Sciatic nerve (tissue), 2 donors: ENCODE measurements at regions not wholly inside any gene's neighbourhood (a gene's known extent, or its start where the extent isn't known, plus 50 kb on each side); places are given as distances from the start of the nearest gene placed in this dataset.

ENCODE experiments used
- ATAC-seq: fragments of 200-7000 bp; cut with Tn5 transposase; one replicate; pipeline ENCODE4 v1.9.1; 2020; ENCODE audit warnings: mild to moderate bottlenecking, moderate library complexity
- DNase-seq: peaks from one replicate; pipeline ENCODE4 v3.0.0-alpha.2; 2020; ENCODE audit warnings: low spot score
- intact Hi-C: fragments of 100-400 bp; cut with DNase I; formaldehyde crosslinking; loops from one replicate; pipeline ENCODE4 v1.14.2; 2022
- donor health status: DM: no; HTN: no; CAD: no.
- donor health status: DM: no; HTN: no; CAD: no.

GRCh38 chr4:24476282-24476681, 108.1 kb downstream of the DHX15 start:
- intact Hi-C loops, result no loop called here
- DNase-seq, result no peak
- no peak for ATAC-seq

GRCh38 chr4:24475756-24476155, 108.6 kb downstream of the DHX15 start:
- no peak for ATAC-seq
- intact Hi-C loops, result no loop called here
- no peak for DNase-seq

DNA sequence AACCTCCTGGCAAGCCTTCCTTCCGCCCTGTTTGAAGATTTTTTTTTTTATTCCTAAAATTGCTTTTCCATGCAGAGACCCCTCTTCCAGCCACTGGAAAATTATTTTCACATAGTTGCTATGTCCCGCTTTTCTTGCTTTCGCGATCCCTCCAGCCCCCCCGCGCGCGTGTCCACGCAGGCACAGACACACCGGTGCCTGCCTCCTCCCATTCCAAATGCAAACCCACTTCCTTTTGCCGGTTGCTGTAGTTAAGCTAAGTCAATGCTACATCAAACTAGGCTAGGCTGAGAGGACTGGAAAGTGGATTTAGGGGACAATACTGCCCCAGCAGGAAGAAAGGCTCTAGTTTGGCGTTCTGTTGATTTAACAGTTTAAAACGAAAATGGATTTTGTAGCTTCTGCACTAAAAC, 111.0 kb downstream of the DHX15 start:
- intact Hi-C loops, result no loop called here
- DNase-seq, result peak; percentile 67

DNA sequence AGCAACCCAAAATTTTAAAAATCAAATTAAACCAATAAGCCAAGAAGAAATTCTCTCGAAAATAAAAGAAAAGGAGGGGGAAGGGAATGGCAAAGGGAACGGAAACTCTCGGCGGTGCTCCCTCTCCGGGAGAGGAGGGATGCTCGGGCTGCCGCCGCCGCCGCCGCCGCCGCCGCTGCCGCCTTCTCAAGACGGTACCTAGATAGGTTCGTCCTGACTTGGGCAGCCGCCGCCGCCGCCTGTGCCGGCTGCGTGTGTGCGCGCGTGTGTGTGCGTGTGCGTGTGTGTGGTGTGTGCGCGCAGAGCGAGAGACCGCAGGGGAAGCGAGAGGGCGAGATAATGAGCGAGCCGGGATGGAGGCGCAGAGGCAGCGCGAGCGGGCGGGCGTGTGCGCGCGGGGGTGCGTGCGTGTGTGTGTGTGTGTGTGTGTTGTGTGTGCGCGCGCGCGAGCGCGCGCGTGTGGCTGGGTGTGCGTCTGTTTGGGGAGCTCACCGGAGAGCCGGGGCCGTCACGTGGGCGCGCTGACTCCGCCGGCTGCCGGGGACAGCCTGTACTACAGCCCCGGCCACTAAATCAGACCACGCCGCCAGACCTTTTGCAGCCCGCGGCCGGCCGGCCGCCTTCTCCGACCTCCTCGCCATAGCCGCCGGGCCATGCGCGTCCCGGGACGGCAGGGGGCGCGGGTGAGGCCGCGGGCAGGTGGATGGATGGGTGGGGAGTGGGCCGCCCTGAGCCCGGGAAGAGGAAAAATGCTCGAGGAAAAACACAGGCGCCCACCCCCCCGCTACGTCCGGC, 111.6 kb downstream of the DHX15 start:
- DNase-seq (peak; percentile 89), ATAC-seq (peak; percentile 93)
- intact Hi-C loops, result no loop called here

More for the DNA sequence above, 111.0 kb downstream of the DHX15 start:
- peak; percentile 27 for ATAC-seq

- ATAC-seq, result no peak
- no peak for DNase-seq
- intact Hi-C loops, result no loop called here
Measured at GRCh38 chr4:24472161-24472510, 112.2 kb downstream of the DHX15 start.

GRCh38 chr4:24471486-24472160, 112.7 kb downstream of the DHX15 start:
- peak; percentile 2 for ATAC-seq
- intact Hi-C loops, result no loop called here
- DNase-seq, result peak; percentile 66

- DNase-seq (peak; percentile 73), ATAC-seq (peak; percentile 48)
- intact Hi-C loops, result no loop called here
Measured at GRCh38 chr4:24470666-24471485, 113.5 kb downstream of the DHX15 start.

DNA sequence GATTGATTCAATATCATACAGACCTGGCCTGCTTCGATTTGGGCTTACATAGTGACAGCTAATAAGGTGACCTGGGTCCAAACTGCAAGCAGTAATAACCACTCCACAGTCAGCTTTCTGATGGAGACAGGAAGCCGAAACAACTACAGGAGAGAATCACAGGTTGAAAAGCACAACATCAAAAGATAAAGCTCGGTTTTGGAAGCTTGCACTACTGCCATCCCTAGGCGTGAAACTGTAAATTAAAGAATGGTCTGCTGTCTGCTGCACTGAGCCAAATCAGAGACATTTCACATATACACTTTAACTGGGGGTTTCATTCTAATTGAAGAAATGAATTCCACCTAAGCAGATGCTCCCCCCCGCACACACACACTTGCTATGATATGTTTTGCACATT, 116.3 kb downstream of the DHX15 start:
- DNase-seq, result no peak
- intact Hi-C loops, result no loop called here
- ATAC-seq, result no peak

- ATAC-seq (no peak), DNase-seq (no peak)
- intact Hi-C loops, result no loop called here
Measured at GRCh38 chr4:24464566-24464965, 119.8 kb downstream of the DHX15 start.

GRCh38 chr4:24456431-24456830, 127.9 kb downstream of the DHX15 start:
- intact Hi-C loops, result no loop called here
- DNase-seq (no peak), ATAC-seq (no peak)

DNA sequence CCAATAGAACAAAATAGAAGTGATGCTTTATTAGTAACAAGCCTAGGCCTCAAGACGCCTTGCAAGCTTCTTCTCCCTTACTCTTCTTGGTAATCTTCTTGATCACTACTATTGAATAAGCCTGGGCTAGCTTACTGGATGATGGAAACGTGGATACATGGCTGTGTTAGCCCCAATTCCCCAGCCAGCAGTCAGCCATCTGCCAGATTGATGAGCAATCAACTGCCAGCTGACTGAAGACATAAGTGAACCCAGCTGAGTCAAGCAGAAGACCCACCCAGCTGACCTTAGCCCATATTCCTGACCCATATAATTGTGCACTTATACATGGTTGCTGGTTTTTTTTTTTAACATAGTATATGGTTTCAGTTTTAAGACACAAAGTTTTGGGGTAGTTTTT, 130.4 kb downstream of the DHX15 start:
- intact Hi-C loops, result no loop called here
- DNase-seq (no peak), ATAC-seq (no peak)

DNA sequence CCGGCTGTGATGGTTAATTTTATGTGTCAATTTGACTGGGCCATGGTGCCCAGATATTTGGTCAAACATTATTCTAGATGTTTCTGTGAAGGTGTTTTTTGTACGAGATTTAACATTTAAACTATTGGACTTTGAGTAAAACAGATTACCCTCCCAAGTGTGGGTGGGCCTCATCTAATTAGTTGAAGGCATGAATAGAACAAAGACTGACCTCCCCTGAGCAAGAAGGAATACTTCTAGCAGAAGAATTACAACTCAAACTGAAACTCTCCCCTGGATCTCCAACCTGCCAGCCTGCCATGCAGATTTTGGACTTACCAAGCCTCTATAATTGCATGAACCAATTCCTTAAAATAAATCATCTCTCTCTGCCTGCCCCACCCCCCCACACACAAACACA, 132.5 kb downstream of the DHX15 start:
- ATAC-seq, result no peak
- intact Hi-C loops, result no loop called here

GRCh38 chr4:24443200-24443599, 141.2 kb downstream of the DHX15 start:
- intact Hi-C loops, result no loop called here
- ATAC-seq (no peak), DNase-seq (no peak)

More for the DNA sequence above, 132.5 kb downstream of the DHX15 start:
- no peak for DNase-seq

DNA sequence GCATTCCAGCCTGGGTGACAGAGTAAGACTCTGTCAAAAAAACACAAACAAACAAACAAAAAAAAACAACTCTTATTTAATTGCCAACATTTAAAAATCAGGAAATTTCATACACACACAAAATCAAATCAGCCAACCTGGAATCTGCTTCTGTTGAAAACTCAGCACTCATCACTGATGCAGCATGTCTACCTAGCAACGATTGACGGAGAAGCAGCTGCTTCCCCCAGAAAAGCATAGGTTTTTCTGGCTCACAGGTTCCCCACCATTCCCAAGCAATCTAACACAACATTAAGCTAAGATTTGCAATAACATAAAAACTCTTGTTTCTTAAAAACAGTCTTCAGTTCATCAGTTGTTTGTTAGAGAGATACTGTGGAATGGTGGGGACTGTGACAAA, 143.6 kb downstream of the DHX15 start:
- intact Hi-C loops, result no loop called here
- no peak for ATAC-seq

GRCh38 chr4:24434241-24434640, 150.1 kb downstream of the DHX15 start:
- ATAC-seq (no peak), DNase-seq (no peak)
- intact Hi-C loops, result no loop called here

More for the DNA sequence above, 143.6 kb downstream of the DHX15 start:
- no peak for DNase-seq

GRCh38 chr4:24433515-24434214, 150.7 kb downstream of the DHX15 start:
- ATAC-seq, result no peak
- intact Hi-C loops, result no loop called here
- DNase-seq, result no peak

DNA sequence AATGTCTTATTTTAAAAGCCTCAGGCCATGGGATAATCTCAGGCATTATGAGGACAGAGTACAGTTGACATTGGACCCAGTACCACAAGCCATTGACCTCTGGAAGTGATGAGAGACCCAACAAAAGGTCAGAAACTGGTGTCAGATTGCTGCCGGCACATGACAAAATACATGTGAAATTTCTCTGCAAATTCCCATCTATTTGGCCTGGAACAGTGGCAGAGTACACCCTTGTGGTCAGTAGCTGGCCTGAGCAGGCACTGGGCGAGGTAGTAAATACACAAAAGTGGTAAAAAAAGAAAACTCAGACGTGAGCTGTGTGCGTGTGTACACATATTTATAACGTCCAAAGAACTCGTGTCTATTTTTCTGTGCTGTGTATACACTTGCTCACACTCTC, 155.5 kb downstream of the DHX15 start:
- intact Hi-C loops, result no loop called here
- no peak for DNase-seq
- peak; percentile 91 for ATAC-seq

DNA sequence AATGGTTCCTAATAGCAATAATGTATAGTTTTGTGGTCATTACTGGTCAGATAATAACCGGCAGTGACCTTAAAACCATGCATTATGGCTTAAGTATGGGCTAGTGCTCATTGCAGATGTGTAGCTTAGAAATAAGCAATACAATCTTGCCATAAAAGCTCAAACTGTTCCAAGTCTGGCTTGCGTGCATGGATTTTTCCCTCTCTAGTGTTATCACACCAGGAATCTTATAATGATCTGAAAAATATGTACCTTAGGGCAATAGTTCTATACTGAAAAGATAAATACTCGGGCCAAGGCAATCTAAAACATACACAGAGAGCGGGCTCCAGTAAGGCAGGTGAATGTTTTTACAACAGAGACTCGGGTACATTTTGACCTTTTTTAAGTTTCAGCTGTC, 157.8 kb downstream of the DHX15 start:
- ATAC-seq (no peak), DNase-seq (no peak)
- intact Hi-C loops, result no loop called here

DNA sequence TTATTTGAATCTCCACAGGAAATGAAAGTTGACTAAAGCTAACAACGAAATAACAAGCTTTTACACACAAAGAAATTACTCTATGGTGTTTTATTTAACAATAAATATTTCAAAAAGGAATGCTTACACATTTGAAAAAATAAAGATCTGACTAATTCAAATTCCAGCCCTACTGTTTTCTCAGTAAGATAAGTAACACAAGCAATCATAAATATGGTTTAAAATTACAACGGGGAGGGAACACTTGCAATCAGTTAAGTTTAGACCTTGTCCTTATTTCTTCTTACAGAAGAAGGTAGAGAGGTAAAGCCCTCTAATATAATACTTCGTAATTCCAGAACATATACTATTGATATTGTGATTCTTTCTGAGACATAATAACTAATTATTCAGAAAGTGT, 158.5 kb downstream of the DHX15 start:
- intact Hi-C loops, result no loop called here
- ATAC-seq, result no peak
- no peak for DNase-seq
